ENCODE measurements at regions not wholly inside any gene's neighbourhood (a gene's known extent, or its start where the extent isn't known, plus 50 kb on each side); places are given as distances from the start of the nearest gene placed in this dataset.

GRCh38 chr4:186934244-186934643 is 210.6 kb upstream of the FAT1 start:
- DNase-seq (ENCODE audit: low spot score) = no peak

GRCh38 chr4:186934841-186935443 is 211.3 kb upstream of the FAT1 start:
- no peak for DNase-seq (ENCODE audit: low spot score)

GRCh38 chr4:186935901-186936300 is 212.2 kb upstream of the FAT1 start:
- no peak for DNase-seq (ENCODE audit: low spot score)

- peak; percentile 69 for DNase-seq (ENCODE audit: low spot score)
Measured at GRCh38 chr4:186936496-186937375, 213.1 kb upstream of the FAT1 start.

- no peak for DNase-seq (ENCODE audit: low spot score)
Measured at GRCh38 chr4:186939226-186939625, 215.6 kb upstream of the FAT1 start.

GRCh38 chr4:186939766-186940165 is 216.1 kb upstream of the FAT1 start:
- DNase-seq (ENCODE audit: low spot score) = no peak

GRCh38 chr4:186940476-186940875 is 216.8 kb upstream of the FAT1 start:
- DNase-seq (ENCODE audit: low spot score) = no peak

GRCh38 chr4:186942758-186943377 is 219.2 kb upstream of the FAT1 start:
- no peak for DNase-seq (ENCODE audit: low spot score)

GRCh38 chr4:186943411-186943810 is 219.8 kb upstream of the FAT1 start:
- DNase-seq (ENCODE audit: low spot score) = no peak

GRCh38 chr4:186946136-186946535 is 222.5 kb upstream of the FAT1 start:
- no peak for DNase-seq (ENCODE audit: low spot score)

GRCh38 chr4:186946682-186947294 is 223.1 kb upstream of the FAT1 start:
- no peak for DNase-seq (ENCODE audit: low spot score)

GRCh38 chr4:186948361-186949242 is 224.9 kb upstream of the FAT1 start:
- DNase-seq (ENCODE audit: low spot score) = peak; percentile 44

- no peak for DNase-seq (ENCODE audit: low spot score)
Measured at GRCh38 chr4:186949847-186950246, 226.2 kb upstream of the FAT1 start.

GRCh38 chr4:186952709-186953108 is 229.1 kb upstream of the FAT1 start:
- no peak for DNase-seq (ENCODE audit: low spot score)

GRCh38 chr4:186953599-186954260 is 230.1 kb upstream of the FAT1 start:
- no peak for DNase-seq (ENCODE audit: low spot score)

GRCh38 chr4:186954509-186954908 is 230.9 kb upstream of the FAT1 start:
- no peak for DNase-seq (ENCODE audit: low spot score)

- DNase-seq (ENCODE audit: low spot score) = no peak
Measured at GRCh38 chr4:186954956-186955355, 231.3 kb upstream of the FAT1 start.

- no peak for DNase-seq (ENCODE audit: low spot score)
Measured at GRCh38 chr4:186957952-186958555, 234.4 kb upstream of the FAT1 start.

GRCh38 chr4:186958726-186959350 is 235.2 kb upstream of the FAT1 start:
- no peak for DNase-seq (ENCODE audit: low spot score)

Data from COLO829 (cell line).